Peyer's patch (tissue), 4 donors: ENCODE measurements at regions not wholly inside any gene's neighbourhood (a gene's known extent, or its start where the extent isn't known, plus 50 kb on each side); places are given as distances from the start of the nearest gene placed in this dataset.

ENCODE experiments used
- DNase-seq, 3 donors: peaks; one replicate each; pipeline ENCODE4 v3.0.0-alpha.2; 2017 to 2019
- H3K27ac ChIP-seq, 4 donors: fragments of 200-600 bp; sonication (generic); one replicate each; pipeline ENCODE4 v1.5.1; 2016 to 2019
- H3K27me3 ChIP-seq, 2 donors: fragments of 200-600 bp; sonication (generic); one replicate each; pipeline ENCODE4 v1.5.1; 2019
- H3K36me3 ChIP-seq, 3 donors: fragments of 200-600 bp; sonication (generic); one replicate each; pipeline ENCODE4 v1.5.1; 2016 to 2019
- H3K4me1 ChIP-seq, 4 donors: fragments of 200-600 bp; sonication (generic); one replicate each; pipeline ENCODE4 v1.5.1; 2016 to 2019
- H3K4me3 ChIP-seq, 4 donors: fragments of 200-600 bp; sonication (generic); 1 replicate in 3 of 4; 2 replicates in 1 of 4; pipeline ENCODE4 v1.5.1; 2016 to 2019; ENCODE audit warnings: mild to moderate bottlenecking in 1 of 4
- H3K9me3 ChIP-seq, 4 donors: fragments of 200-600 bp; sonication (generic); one replicate each; pipeline ENCODE4 v1.5.1; 2016 to 2019; ENCODE audit warnings: mild to moderate bottlenecking in 1 of 4
- CTCF ChIP-seq, 6 experiments: fragments of 450-650 bp in 4 of 6; fragments of 200-600 bp in 2 of 6; sonication (generic) in 1 of 6; IDR thresholded peaks; one replicate each; pipeline ENCODE4 v1.5.1; 2017 to 2019; ENCODE audit warnings: antibody characterized with exemption in 6 of 6, mild to moderate bottlenecking in 3 of 6, moderate library complexity in 1 of 6
- POLR2A ChIP-seq, 2 donors: fragments of 450-650 bp; IDR thresholded peaks; one replicate each; pipeline ENCODE4 v1.5.1; 2017; ENCODE audit warnings: antibody characterized with exemption in 2 of 2, mild to moderate bottlenecking in 2 of 2, moderate library complexity in 2 of 2

GRCh38 chr1:13948396-13948795, 248.4 kb downstream of the PRDM2 start:
- H3K27ac ChIP-seq: peak overlapping the region in 1 of 4 donors; percentile 16
- no peaks in the 10 kb centered on the region for H3K9me3 ChIP-seq
- no peaks in the 10 kb centered on the region for H3K36me3 ChIP-seq
- no peaks in the 10 kb centered on the region for H3K4me1 ChIP-seq
- TF ChIP-seq POLR2A (IDR thresholded peaks at IDR 0.05) (no peak), CTCF (IDR thresholded peaks at IDR 0.05) (no peak)
- no peak overlapping the region for H3K4me3 ChIP-seq
- no peaks in the 10 kb centered on the region for H3K27me3 ChIP-seq
- no peak for DNase-seq

GRCh38 chr1:13948888-13949391, 249.0 kb downstream of the PRDM2 start:
- TF ChIP-seq CTCF (IDR thresholded peaks at IDR 0.05): no peak
- no peak for TF ChIP-seq POLR2A (IDR thresholded peaks at IDR 0.05)
- no peak for DNase-seq
- H3K27me3 ChIP-seq: no peaks in the 10 kb centered on the region
- no peaks in the 10 kb centered on the region for H3K4me1 ChIP-seq
- H3K27ac ChIP-seq: no peak overlapping the region
- no peak overlapping the region for H3K4me3 ChIP-seq
- H3K36me3 ChIP-seq: no peaks in the 10 kb centered on the region
- no peaks in the 10 kb centered on the region for H3K9me3 ChIP-seq

GRCh38 chr1:13949546-13949945, 249.6 kb downstream of the PRDM2 start:
- TF ChIP-seq CTCF (IDR thresholded peaks at IDR 0.05) (no peak), POLR2A (IDR thresholded peaks at IDR 0.05) (no peak)
- Histone ChIP-seq H3K4me3 (no peak overlapping the region), H3K27ac (no peak overlapping the region), H3K27me3 (no peaks in the 10 kb centered on the region), H3K4me1 (no peaks in the 10 kb centered on the region), H3K9me3 (no peaks in the 10 kb centered on the region), H3K36me3 (no peaks in the 10 kb centered on the region)
- no peak for DNase-seq

- H3K4me1 ChIP-seq: no peaks in the 10 kb centered on the region
- no peaks in the 10 kb centered on the region for H3K27me3 ChIP-seq
- TF ChIP-seq CTCF (IDR thresholded peaks at IDR 0.05): peak in 3 of 6 experiments; percentile 16 to 42 (median 33)
- no peak for TF ChIP-seq POLR2A (IDR thresholded peaks at IDR 0.05)
- no peak overlapping the region for H3K27ac ChIP-seq
- no peaks in the 10 kb centered on the region for H3K9me3 ChIP-seq
- H3K4me3 ChIP-seq: no peak overlapping the region
- no peak for DNase-seq
- H3K36me3 ChIP-seq: no peaks in the 10 kb centered on the region
Measured at GRCh38 chr1:13950637-13951036, 250.6 kb downstream of the PRDM2 start.

- no peak for DNase-seq
- H3K9me3 ChIP-seq: no peaks in the 10 kb centered on the region
- TF ChIP-seq POLR2A (IDR thresholded peaks at IDR 0.05) (no peak), CTCF (IDR thresholded peaks at IDR 0.05) (no peak)
- no peaks in the 10 kb centered on the region for H3K36me3 ChIP-seq
- no peaks in the 10 kb centered on the region for H3K4me1 ChIP-seq
- no peaks in the 10 kb centered on the region for H3K27me3 ChIP-seq
- no peak overlapping the region for H3K27ac ChIP-seq
- no peak overlapping the region for H3K4me3 ChIP-seq
Measured at GRCh38 chr1:13951793-13952751, 252.1 kb downstream of the PRDM2 start.
